ENCODE measurements at regions not wholly inside any gene's neighbourhood (a gene's known extent, or its start where the extent isn't known, plus 50 kb on each side); places are given as distances from the start of the nearest gene placed in this dataset.

DNA sequence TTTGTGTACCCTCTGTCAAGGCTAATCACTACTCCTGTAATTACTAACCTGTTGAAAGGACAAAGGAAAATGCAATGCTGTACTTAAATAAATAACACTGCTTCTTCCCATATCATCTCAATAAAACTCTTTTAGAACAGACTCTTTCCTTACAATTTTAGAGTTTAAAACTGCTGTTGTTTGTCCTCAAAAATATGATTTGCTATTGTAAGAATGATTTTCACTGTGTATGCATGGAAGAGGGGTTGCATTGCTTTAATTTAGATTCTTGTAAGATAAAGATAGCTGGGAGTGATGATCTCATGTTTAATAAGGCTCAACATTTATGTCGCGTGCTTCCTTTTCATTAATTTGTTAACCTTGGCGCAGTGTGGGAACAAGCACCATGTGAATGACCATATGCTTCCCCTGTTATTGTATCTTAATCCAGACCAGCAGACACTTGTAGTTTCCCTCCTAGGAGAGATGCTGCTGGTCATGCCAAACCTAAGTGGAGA, 89.8 kb upstream of the ATXN1 start:
- DNase-seq (ENCODE audit: low read depth): no peak

DNA sequence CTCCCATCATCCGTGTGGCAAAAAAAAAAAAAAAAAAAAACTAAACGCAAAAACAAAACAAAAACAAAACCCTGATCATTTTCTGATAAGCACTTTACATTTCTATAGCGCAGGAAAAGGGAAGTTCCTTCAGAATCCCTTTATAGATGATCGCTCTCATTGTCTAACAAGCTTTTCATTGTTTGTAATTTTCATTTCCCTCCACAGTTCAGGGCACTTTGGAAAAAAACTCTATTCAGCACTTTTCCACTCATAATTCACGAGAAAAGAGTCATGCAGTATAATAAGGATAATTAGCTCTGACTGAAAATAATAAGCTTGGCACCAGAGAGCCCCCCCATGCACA, 89.4 kb upstream of the ATXN1 start:
- no peak for DNase-seq (ENCODE audit: low read depth)

DNA sequence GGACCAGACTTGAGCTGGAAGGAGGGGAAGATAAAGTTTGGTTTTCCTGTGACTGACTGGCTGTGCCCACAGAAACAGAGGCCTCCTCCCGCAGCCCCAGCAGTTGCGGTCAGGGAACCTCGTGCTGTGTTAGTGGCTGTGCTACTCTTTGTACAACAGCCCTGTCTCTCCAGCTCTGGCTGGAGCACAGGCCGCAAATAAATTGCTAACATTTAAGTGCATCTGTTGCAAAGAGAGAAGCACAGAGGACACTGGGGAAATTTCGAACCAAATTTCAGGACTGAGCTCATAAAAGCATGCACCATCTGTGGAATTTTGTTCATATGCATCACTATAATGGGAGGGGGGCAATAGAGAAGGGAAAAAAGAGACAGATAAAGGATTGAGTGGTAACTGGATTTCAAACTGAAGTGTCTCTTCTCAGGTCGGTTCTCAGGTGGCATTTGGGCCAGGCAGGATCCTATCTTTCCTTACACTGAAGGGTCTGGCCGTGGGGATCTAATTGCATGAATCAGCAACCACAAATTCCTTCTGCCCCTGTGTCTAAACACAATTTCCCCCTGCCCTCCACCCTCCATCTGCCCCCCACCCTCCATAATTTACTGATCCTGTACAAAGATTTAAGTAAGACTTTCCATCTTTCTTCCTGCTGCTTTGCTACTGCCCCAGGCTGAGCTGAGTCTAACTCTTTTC, 88.9 kb upstream of the ATXN1 start:
- no peak for DNase-seq (ENCODE audit: low read depth)

DNA sequence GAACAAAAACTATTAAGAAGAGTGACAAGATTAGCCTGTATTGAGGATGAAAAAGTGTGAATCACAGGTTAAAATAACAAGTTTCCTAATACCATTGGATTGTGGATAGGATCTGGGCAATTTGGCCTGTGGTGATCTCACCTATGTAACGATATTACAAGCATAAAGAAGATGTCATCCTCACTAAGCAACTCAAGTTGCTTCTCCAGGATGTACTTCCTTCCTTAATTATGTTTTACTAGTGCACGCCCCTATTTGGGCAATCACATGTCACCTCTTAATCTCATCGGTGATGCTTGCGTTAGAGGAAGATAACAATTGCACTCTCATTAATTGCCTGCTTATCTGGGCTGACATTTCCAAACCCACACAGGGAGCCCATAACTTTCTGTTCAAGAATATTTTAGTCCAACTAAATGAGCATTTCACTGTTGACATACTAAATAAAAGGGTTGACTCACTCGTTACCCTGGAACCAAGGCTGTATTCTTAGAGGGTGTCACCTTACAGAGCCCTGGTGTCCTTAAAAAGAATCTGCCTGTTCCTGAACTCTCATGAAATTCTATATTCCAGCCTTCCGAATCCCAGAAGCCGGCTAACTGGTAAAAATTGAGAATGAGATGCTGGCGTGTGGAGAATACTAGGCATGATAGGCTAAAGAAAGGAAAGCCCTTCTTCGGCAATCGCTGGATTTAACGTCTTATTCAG, 88.2 kb upstream of the ATXN1 start:
- no peak for DNase-seq (ENCODE audit: low read depth)

DNA sequence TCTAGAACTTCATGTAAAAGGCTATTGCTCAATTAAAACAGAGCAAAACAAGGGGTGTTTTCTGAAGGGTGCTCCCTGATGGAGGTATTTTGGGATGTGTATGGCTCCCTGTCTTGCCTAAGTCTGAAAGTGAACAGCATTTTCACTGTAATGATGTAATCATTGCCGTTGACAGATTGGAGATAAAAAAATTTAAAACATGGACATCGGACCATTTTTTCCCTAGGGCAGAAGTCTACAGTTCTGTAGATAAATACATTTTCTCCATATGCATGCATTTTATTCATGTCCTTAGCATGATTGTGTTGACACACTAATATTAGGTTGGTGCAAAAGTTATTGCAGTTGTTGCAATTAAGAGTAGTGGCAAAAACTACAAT, 85.1 kb upstream of the ATXN1 start:
- no peak for DNase-seq (ENCODE audit: low read depth)

DNA sequence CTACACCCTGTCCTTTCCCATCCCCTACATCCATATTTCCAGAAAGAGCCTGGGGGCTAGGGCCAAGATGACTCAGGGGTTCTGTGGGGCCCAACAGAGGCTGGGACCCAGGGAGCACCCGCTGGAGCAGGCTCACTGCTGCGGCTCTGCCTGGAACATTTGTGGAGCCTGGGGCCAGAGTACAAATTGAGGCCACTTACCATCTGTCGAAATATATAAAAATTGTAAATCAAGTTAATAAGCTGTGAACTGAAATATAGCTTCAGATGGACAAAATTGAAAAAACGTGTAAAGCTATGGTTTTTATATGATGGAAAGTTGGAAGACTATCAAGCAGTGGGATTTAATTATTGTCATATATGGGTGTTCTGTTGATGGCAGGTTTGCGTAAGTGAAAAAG, 82.9 kb upstream of the ATXN1 start:
- no peak for DNase-seq (ENCODE audit: low read depth)

DNA sequence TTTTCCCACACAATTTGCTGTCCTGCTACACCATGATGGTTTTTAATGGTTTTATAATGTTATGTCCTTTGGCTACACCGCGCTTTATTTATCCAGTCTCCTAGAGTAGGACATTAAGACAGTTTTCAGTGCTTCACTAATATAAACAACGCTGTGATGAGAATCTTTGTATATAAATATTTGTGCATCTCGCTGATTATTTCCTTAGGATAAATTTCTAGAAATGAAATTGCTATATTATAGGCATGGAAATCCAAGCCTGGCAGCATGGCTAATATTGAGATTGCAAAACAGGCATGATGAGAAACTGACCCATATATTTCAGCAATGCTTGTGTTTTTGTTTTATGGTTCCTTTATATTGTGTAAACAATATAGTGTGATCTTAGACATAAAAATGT, 81.4 kb upstream of the ATXN1 start:
- no peak for DNase-seq (ENCODE audit: low read depth)

DNA sequence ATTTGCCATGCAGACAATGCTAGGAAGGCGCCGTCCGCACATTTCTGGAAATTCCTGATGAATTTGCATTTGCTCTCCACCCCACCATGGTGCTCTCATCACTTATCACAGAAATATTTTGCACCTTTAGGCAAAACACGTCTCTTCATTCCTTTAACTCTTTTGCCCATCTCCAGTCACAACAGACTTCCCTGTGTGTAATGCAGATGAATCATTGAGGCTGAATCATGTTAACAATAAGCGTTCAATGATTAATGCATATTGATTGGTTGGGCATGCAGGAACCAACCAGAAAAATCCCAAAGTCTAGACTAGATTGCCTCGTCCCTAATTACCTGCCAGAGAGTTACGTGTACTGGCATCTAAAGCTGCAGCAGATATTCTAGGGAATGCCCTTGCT, 80.0 kb upstream of the ATXN1 start:
- DNase-seq (ENCODE audit: low read depth): no peak

DNA sequence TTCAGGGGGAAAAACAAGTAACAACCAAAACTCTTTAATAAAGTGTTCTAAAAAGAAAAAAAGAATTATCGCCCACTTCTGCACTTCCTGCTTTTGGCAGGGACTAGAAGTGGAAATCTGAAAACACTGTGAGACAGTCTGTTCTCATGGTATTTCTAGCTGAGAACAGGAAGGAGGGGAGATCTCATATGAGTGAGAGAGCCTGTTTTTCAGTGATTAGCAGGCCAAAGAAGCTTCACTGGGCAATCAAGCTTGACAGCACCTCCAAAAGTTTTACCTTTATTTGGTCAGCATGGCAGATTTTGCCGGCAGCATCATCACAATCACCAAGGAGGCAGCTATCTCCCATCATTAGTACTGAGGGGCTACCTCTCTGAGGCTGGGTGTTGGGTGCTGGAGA, 79.5 kb upstream of the ATXN1 start:
- DNase-seq (ENCODE audit: low read depth): no peak

DNA sequence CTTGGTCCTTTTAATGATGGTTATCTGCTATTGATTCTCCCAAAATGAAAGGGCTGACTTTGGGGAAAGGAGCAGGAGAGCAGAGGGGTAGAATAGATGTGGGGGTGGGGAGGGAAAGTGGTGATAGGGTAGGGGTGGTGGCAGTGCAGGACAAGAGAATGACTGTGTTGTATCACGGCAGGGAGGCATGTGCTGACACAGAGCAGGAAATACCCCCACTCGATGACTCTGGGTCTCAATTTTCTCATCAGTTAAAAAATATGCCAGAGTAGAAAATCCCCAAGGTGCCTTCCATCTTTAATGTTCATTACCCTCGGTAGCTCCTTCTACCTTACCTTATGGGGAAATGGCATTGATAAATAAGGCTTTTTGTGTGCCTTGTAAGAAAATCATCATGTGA, 79.0 kb upstream of the ATXN1 start:
- DNase-seq (ENCODE audit: low read depth): no peak

DNA sequence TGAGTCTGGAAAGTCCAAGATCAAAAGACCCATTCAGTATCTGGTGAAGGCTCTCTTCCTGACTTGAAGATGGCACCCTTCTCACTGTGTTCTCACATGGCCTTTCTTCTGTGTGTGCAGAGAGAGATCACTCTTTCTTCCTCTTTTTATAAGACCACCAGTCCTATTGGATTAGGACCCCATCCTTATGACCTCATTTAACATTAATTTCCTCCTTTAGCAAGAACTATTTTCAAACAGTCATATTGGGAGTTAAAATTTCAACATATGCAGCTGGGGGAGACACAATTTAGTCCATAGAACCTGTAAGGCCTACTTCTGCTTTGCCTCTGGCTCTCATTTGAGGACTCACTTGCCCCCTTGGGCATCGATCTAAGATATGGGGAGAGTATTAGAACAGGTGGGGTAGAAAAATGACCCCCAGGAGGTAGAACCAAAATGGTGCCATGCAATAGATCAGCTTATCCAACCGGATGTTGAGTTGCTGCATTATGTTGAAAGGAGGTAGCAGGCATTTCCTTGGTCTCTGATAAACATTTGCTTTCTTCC, 78.4 kb upstream of the ATXN1 start:
- no peak for DNase-seq (ENCODE audit: low read depth)

DNA sequence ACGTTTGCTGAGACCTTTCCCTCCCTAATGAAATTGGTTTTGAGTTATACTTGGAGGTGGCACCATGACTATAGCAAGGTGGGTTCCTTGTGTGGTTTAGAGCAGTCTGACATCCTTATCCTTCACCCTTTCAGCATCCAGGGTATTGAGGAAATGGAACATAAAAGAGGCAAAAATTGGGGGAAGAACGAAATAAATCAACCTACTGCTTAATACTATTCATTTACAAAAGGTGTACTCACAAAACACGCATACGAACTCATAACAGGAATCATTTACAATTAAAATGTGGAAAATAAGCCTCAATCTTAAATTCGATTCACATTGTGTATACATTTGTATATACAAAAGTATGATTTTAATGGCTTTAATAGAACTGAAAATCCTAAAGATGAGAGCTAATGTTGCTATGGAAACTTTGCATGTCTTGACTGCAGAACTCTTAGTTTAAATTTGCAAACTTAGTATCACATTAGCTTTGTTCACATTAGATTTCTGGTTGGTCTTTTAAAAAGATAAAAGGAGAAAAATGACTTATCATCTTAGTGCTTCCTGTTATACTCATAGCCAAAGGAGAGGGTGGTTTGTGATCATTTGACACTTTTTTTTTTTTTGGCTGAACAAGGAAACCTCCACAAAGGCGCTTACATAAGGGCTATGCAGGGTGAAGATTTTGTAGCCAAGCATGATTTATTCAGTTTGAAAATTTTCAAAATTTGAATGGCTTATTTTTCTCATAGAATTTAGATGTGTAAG, 76.1 kb upstream of the ATXN1 start:
- DNase-seq (ENCODE audit: low read depth): no peak

DNA sequence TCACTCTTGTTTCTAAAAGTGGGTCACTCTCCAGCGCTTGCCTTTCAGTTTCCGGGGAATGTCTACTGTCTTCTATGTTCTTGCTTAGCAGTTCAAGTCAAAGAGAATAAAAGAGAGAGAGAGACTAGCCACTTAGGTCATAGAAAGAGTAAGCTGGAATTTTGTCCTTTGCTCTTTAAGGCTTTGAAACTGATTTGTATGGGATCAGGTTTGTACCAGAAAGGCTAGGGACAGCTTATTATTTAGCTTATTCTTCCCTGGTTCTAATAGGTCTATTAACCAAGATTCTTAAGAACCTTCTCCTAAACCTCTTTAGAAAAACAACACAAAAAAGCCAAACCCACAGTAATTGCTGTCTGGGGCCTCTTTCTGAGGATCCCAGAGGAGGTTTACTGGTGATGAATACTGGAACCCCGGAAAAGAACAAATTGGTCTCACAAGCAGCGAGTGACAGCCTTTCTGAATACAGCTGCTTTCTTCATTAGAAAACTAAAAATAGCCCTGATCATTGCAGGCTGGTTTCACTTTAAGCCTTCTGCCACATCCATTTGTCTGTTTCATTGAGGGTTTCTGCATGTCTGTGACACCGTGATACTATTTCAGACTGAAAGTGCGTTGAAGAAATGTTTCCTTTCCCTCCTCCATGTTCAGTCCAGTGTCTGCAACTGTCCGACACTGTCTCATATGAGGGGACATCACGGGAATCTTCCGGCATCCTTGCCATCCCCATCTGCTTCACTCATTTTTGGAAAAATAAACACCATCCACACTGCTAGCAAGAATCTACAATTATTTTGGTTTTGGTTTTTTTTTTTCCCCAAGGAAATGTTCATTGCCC, 75.1 kb upstream of the ATXN1 start:
- no peak for DNase-seq (ENCODE audit: low read depth)

DNA sequence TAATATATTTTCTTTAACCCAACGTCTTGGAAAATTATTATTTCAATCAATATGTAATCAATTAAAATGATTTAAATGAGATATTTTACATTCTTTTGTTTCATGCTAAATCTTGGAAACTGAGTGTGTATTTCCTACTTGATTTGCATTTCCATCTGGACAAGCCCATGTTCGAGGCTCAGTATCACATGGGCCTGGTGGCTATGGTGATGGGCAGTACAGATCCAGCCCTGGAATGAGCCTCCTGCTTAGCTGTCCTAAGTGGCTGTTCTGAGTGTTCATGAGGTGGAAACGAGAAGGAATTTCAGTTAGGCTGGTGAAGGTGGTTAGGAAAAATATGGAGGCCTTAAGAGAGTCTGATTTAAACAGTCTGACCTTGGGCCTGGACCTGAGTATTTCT, 73.0 kb upstream of the ATXN1 start:
- DNase-seq (ENCODE audit: low read depth): no peak

DNA sequence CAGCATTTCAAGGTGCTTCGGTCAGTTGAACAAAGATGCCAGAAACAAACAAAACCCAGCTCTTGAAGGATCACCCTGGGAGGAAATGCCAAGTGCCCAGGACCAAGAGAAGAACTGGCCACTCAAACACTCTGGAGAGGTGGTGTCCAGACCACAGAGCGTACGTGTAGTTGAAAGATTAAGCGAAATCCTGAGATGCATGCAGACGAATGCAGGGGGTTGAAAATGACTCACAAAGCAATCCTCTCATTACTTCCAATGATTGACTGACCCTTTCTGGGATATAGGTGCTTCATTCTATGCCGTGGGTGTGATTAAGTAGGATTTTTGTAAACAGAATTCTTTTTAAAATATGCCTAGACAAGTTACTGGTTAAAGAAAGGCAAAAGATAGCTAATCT, 71.5 kb upstream of the ATXN1 start:
- DNase-seq (ENCODE audit: low read depth): no peak

DNA sequence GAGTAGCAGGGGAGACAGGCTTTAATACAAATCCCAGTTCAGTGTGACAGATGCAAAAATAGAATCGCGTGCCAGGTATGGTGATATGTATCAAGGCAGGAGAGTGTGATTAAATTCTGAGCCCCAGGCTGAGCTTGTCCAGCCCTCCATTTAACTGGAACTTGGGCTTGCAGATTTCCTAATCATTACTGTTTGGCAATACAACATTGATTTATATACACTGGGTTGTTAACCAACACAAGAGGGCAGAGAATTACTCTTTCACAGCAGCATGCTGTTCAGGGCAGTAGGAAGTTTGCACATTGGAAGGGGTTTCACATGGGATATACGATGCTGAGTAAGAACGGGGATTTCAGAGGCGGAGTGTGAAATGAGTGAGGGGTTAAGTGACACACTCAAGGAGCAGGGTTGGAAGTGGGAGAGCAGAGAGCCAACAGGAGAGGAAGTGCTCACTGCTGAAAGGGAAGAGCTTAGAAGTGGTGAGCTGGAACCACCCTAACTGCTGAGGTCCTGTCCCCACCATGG, 70.8 kb upstream of the ATXN1 start:
- no peak for DNase-seq (ENCODE audit: low read depth)

DNA sequence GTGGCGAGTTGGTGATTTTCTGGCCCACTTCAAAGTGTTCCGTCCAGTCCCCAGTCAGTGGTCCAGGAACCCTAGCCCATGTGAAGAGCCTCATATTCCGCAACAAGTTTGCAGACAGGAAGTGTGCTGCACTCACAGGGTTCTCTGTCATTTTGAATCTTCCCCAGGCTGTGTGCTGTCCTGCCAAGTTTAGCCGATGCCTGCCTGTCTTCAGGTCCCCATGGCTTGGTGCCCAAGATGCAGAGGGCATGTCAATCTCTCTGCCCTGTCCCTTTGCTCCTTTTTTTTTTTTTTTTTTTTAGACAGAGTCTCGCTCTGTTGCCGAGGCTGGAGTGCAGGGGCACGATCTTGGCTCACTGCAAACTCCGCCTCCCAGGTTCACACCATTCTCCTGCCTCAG, 69.9 kb upstream of the ATXN1 start:
- DNase-seq (ENCODE audit: low read depth): no peak

DNA sequence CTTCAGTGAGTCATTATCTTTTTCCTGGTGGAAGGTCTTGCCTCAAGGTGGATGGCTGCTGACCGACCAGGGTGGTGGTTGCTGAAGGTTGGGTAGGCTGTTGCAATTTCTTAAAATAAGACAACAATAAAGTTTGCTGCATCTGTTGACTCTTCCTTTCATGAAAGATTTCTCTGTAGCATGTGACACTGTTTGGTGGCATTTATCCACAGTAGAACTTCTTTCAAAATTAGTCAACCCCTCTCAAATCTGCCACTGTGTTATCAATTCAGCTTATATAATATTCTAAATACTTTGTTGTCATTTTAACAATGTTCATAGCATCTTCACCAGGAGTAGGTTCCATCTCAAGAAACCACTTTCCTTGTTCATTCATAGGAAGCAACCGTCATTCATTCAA, 66.8 kb upstream of the ATXN1 start:
- no peak for DNase-seq (ENCODE audit: low read depth)

DNA sequence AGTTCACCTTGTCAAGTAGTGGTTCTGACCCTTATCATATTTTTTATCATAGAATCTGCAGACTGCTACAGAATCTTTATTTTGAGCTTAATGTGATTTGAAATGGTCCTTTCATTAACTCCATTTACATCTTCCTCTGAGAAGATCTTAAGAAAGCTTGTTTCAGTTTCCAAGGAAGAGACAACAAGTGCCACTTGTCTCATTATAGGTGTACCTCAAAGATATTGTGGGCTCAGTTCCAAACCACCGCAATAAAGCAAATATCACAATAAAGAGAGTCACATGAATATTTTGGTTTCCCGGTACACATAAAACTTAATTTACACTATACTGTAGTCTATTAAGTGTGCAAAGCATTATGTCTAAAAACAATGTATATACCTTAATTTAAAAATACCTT, 66.4 kb upstream of the ATXN1 start:
- no peak for DNase-seq (ENCODE audit: low read depth)

DNA sequence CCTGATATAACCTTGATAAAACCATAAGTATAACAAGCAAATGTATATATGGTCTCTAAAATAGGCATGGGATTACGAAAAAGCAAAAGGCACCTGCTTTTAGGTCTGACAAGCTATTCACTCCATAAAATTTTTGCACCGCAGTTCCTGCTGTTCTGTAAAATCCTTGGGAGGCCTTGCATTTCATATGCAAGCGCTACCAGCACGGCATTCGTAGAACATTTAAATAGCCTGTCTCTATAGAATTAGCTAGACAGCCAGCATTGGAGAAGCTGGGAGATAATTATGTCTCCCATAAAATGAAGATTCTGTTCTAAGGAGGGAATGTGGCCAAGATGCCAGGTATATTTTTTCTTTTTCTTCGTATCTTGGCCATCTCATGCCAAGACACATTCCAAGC, 64.5 kb upstream of the ATXN1 start:
- no peak for DNase-seq (ENCODE audit: low read depth)

DNA sequence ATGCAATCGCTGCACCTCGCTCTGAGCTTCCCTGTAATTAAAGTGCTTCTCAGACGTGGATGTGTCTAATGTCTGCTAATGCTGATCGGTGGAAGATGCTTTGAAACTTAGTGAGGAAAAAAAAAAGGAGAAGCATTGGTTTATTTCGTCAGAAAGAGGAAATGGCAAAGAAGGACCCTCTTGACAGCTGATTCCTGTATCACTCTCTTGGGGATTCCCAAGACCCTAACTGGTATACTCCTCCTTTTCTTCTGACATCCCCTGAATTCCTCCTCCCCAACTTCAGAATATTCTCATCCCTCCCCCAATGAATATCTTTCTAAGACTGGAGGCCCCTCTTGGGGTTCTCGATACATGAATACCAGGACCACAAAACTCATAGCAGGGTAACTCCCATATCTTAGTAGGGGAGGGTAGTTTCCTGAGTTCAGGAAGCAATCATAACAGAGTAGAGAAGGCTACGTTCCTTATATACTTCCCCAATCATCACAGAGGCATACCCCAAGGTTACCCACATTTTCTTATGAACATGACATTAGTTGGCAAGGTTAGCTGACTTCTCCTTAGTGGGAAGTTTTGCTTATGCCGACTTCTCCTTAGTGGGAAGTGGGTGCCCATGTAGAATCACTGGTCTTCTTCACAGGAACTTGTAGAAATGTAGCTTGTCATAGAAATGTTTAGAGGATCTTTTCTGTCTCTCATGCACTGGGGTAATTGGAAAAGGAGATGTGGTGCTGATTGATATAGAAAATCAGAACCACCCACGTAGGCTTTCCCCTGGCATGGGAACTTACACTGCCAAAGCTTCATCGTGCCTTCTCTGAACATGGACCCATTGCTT, 63.8 kb upstream of the ATXN1 start:
- DNase-seq (ENCODE audit: low read depth): no peak
